Uterus (tissue), 3 donors: ENCODE measurements at regions not wholly inside any gene's neighbourhood (a gene's known extent, or its start where the extent isn't known, plus 50 kb on each side); places are given as distances from the start of the nearest gene placed in this dataset.

Source experiments
- DNase-seq, 2 donors: peaks; one replicate each; pipeline ENCODE4 v3.0.0-alpha.2; 2019 to 2020
- H3K27ac ChIP-seq, 2 donors: fragments of 200-600 bp; sonication (generic); 1 replicate in 1 of 2; 2 replicates in 1 of 2; pipeline ENCODE4 v1.5.1; 2016 to 2018
- H3K27me3 ChIP-seq, 2 donors: fragments of 200-600 bp; sonication (generic); one replicate each; pipeline ENCODE4 v1.5.1; 2018 to 2019; ENCODE audit warnings: control low read depth in 1 of 2
- H3K36me3 ChIP-seq, 2 donors: fragments of 200-600 bp; sonication (generic); one replicate each; pipeline ENCODE4 v1.5.1; 2019; ENCODE audit warnings: control low read depth in 1 of 2
- H3K4me1 ChIP-seq, 2 donors: fragments of 200-600 bp; sonication (generic); one replicate each; pipeline ENCODE4 v1.5.1; 2018 to 2019; ENCODE audit warnings: control low read depth in 1 of 2
- H3K4me3 ChIP-seq, 2 donors: fragments of 200-600 bp; sonication (generic); 1 replicate in 1 of 2; 2 replicates in 1 of 2; pipeline ENCODE4 v1.5.1; 2018 to 2019; ENCODE audit warnings: mild to moderate bottlenecking in 1 of 2
- H3K9me3 ChIP-seq, 2 donors: fragments of 200-600 bp; sonication (generic); one replicate each; pipeline ENCODE4 v1.5.1; 2019; ENCODE audit warnings: control low read depth in 1 of 2
- CTCF ChIP-seq, 4 experiments: fragments of 200-600 bp in 2 of 4; fragments of 450-650 bp in 2 of 4; sonication (generic) in 2 of 4; IDR thresholded peaks; one replicate each; pipeline ENCODE4 v1.5.1; 2016 to 2019; ENCODE audit warnings: antibody characterized with exemption in 4 of 4, mild to moderate bottlenecking in 2 of 4, moderate library complexity in 1 of 4
- POLR2A ChIP-seq, 2 donors: fragments of 450-650 bp; IDR thresholded peaks; one replicate each; pipeline ENCODE4 v1.6.1; 2016; ENCODE audit warnings: antibody characterized with exemption in 2 of 2, mild to moderate bottlenecking in 1 of 2, moderate library complexity in 1 of 2
- intact Hi-C: fragments of 100-400 bp; cut with DNase I; formaldehyde crosslinking; loops from one replicate; pipeline ENCODE4 v1.15.1; 2023; ENCODE audit warnings: low total_unique reads
- donor health status: DM: yes; HTN: yes; CAD: no.

DNA sequence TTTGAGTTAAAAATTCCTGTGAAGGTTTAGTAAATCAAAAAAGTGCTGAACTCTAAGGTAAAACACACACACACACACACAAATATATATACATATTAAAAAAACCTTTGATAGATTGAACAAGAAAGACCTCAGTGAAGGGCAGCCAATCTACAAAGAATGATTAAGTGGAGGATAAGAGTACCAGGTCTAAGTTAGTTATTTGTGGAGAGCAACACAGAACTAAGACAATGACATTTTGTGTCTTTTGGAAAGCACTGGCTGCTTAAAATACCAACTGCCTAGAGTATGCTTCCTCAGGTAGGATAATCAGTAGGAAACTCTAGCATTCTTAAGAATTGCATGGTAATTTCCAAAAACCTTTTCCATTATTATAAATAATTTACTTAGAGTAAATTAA, 481.4 kb upstream of the SYT4 start:
- DNase-seq, result no peak
- TF ChIP-seq POLR2A (IDR thresholded peaks at IDR 0.05) (no peak), CTCF (IDR thresholded peaks at IDR 0.05) (no peak)
- H3K27me3 ChIP-seq, result no peaks in the 10 kb centered on the region
- H3K36me3 ChIP-seq, result no peaks in the 10 kb centered on the region
- intact Hi-C loops, result no loop called here
- H3K27ac ChIP-seq, result no peak overlapping the region
- H3K9me3 ChIP-seq, result no peaks in the 10 kb centered on the region
- no peak overlapping the region for H3K4me3 ChIP-seq
- H3K4me1 ChIP-seq, result no peaks in the 10 kb centered on the region

DNA sequence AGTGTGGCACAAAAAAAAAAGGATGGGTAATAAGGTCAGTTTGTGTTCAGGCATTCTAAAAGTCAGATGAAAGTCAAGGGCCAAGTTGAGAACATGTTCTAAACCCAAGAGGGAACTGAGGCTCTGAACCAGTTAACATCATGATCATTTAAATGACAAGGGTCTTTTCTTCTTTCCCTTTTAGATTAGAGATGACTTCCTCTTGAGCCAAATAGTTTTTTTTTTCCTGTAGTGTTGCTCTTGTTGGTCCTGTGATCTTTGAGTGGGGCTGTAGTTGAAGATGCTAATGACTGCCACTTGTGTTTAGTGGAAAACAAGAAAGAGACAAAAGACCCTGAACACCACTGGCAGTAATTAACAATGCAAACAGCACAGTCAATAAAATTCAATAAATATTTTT, 482.7 kb upstream of the SYT4 start:
- H3K4me1 ChIP-seq, result no peaks in the 10 kb centered on the region
- H3K27me3 ChIP-seq, result no peaks in the 10 kb centered on the region
- H3K36me3 ChIP-seq, result no peaks in the 10 kb centered on the region
- intact Hi-C loops, result no loop called here
- no peak for DNase-seq
- no peaks in the 10 kb centered on the region for H3K9me3 ChIP-seq
- H3K4me3 ChIP-seq, result no peak overlapping the region
- TF ChIP-seq CTCF (IDR thresholded peaks at IDR 0.05) (no peak), POLR2A (IDR thresholded peaks at IDR 0.05) (no peak)
- H3K27ac ChIP-seq, result no peak overlapping the region

DNA sequence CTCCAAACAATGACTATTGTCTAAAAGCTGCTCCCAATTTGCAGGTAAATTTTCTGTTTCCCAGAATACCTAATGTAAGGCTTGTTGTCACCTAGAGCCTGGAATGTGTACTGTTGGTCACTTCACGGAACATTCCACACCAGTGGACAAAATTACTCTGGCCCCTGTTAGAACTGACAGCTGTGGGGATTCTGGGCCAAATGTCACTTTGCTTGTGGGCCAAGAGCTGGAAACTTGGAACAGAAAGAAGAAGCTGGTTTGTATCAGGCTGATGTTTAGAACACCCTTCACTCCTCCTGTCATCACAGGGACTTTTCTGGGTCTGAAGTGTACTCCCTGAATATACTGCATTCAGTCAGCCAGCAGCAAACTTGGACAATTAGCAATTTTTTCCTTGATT, 495.6 kb upstream of the SYT4 start:
- no peaks in the 10 kb centered on the region for H3K27me3 ChIP-seq
- intact Hi-C loops, result no loop called here
- DNase-seq, result no peak
- TF ChIP-seq POLR2A (IDR thresholded peaks at IDR 0.05), result no peak
- TF ChIP-seq CTCF (IDR thresholded peaks at IDR 0.05), result no peak
- no peak overlapping the region for H3K27ac ChIP-seq
- no peaks in the 10 kb centered on the region for H3K36me3 ChIP-seq
- no peaks in the 10 kb centered on the region for H3K4me1 ChIP-seq
- no peaks in the 10 kb centered on the region for H3K9me3 ChIP-seq
- no peak overlapping the region for H3K4me3 ChIP-seq

DNA sequence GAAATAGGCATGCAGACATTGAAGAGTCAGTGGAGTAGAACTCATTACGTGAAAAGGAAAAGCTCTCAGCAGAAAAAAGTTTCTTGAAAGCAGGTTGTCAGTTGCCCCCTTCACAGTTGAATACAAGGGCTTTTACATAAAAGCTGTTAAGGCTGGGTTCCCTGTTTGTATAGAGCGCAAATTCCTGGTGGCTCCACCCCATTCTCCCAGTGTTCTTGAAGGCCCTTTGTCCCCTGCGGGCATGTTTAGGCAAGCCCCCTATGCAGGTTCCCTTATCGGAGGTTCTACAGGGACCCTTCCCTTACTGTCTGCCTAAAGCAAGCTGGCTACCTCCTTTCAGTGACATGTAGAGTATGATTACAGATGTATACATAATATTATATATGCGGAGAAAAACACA, 497.2 kb upstream of the SYT4 start:
- Histone ChIP-seq H3K4me1 (no peaks in the 10 kb centered on the region), H3K36me3 (no peaks in the 10 kb centered on the region), H3K4me3 (no peak overlapping the region), H3K27me3 (no peaks in the 10 kb centered on the region), H3K9me3 (no peaks in the 10 kb centered on the region), H3K27ac (no peak overlapping the region)
- no peak for TF ChIP-seq POLR2A (IDR thresholded peaks at IDR 0.05)
- TF ChIP-seq CTCF (IDR thresholded peaks at IDR 0.05), result no peak
- DNase-seq, result no peak
- intact Hi-C loops, result no loop called here

GRCh38 chr18:43775591-43775990, 498.3 kb upstream of the SYT4 start:
- H3K36me3 ChIP-seq, result no peaks in the 10 kb centered on the region
- intact Hi-C loops, result no loop called here
- H3K4me3 ChIP-seq, result no peak overlapping the region
- H3K27ac ChIP-seq, result no peak overlapping the region
- DNase-seq, result no peak
- H3K27me3 ChIP-seq, result no peaks in the 10 kb centered on the region
- no peak for TF ChIP-seq POLR2A (IDR thresholded peaks at IDR 0.05)
- TF ChIP-seq CTCF (IDR thresholded peaks at IDR 0.05), result no peak
- H3K9me3 ChIP-seq, result no peaks in the 10 kb centered on the region
- H3K4me1 ChIP-seq, result peaks cover 0 to 1% of the 10 kb centered on the region in 2 donors
